ENCODE measurements at regions not wholly inside any gene's neighbourhood (a gene's known extent, or its start where the extent isn't known, plus 50 kb on each side); places are given as distances from the start of the nearest gene placed in this dataset.

DNA sequence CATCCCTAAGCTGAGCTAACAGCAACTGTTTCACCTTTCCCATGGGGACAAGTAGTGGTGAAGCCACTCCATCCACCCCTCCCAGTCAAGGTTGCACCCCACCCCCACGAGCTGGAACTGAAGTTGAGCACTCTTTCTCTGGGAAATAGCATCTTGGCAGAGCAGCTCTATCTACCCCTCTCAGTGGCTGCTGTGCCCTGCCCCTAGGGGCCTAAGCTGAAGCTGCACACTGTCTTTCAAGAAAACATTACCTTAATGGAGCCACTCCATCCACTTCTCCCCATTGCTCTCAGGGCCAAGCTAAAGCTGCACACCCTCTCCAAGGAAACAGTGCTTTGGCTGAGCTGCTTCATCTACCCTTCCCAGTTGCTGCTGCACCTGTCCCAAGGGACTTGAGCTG is 170.6 kb upstream of the CCDC196 start:
- no peaks in the 10 kb centered on the region for H3K9me2 ChIP-seq
- no peak overlapping the region for H3K27ac ChIP-seq (ENCODE audit: low read depth in 2 of 2, low read length in 1 of 2)
- H3K27me3 ChIP-seq (ENCODE audit: insufficient read depth) = no peaks in the 10 kb centered on the region
- WGBS (ENCODE audit: low lambda C conversion rate) = 0% methylated on average over 1 of the region's 1 CpG
- H3K4me3 ChIP-seq (ENCODE audit: low read depth in 2 of 2, low read length in 1 of 2) = no peak overlapping the region
- no peak overlapping the region for H3K4me2 ChIP-seq
- H3K36me3 ChIP-seq (replicated peaks in 1 of 2; ENCODE audit: control insufficient read depth in 1 of 2, insufficient read depth in 2 of 2, low read length in 1 of 2) = no peaks in the 10 kb centered on the region
- no peaks in the 10 kb centered on the region for H4K20me1 ChIP-seq (ENCODE audit: insufficient read depth)
- no peaks in the 10 kb centered on the region for H3F3A ChIP-seq (replicated peaks; ENCODE audit: insufficient read depth)
- H3K9me3 ChIP-seq = no peaks in the 10 kb centered on the region
- H2AFZ ChIP-seq (ENCODE audit: low read depth) = no peak overlapping the region
- no peak for TF ChIP-seq NRF1 (IDR thresholded peaks at IDR 0.05; ENCODE audit: low read depth, low read length)
- TF ChIP-seq, protein P1, sequence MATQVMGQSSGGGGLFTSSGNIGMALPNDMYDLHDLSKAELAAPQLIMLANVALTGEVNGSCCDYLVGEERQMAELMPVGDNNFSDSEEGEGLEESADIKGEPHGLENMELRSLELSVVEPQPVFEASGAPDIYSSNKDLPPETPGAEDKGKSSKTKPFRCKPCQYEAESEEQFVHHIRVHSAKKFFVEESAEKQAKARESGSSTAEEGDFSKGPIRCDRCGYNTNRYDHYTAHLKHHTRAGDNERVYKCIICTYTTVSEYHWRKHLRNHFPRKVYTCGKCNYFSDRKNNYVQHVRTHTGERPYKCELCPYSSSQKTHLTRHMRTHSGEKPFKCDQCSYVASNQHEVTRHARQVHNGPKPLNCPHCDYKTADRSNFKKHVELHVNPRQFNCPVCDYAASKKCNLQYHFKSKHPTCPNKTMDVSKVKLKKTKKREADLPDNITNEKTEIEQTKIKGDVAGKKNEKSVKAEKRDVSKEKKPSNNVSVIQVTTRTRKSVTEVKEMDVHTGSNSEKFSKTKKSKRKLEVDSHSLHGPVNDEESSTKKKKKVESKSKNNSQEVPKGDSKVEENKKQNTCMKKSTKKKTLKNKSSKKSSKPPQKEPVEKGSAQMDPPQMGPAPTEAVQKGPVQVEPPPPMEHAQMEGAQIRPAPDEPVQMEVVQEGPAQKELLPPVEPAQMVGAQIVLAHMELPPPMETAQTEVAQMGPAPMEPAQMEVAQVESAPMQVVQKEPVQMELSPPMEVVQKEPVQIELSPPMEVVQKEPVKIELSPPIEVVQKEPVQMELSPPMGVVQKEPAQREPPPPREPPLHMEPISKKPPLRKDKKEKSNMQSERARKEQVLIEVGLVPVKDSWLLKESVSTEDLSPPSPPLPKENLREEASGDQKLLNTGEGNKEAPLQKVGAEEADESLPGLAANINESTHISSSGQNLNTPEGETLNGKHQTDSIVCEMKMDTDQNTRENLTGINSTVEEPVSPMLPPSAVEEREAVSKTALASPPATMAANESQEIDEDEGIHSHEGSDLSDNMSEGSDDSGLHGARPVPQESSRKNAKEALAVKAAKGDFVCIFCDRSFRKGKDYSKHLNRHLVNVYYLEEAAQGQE (IDR thresholded peaks at IDR 0.05; ENCODE audit: low read depth, low read length) = no peak
- H3K4me1 ChIP-seq (ENCODE audit: control insufficient read depth in 1 of 2, insufficient read depth in 2 of 2, low read depth in 1 of 2, low read length in 1 of 2) = no peaks in the 10 kb centered on the region
- CTCF ChIA-PET = interaction anchor here (1.0 kb wide), 1 partner anchor 12 kb away, joined by 3 read pairs; no protein-coding TSS in a partner anchor
- POLR2A ChIA-PET = no interaction called here
- no peak for DNase-seq
- no peaks in the 10 kb centered on the region for H3K79me2 ChIP-seq (ENCODE audit: insufficient read depth)
- H3K9ac ChIP-seq = no peak overlapping the region

DNA sequence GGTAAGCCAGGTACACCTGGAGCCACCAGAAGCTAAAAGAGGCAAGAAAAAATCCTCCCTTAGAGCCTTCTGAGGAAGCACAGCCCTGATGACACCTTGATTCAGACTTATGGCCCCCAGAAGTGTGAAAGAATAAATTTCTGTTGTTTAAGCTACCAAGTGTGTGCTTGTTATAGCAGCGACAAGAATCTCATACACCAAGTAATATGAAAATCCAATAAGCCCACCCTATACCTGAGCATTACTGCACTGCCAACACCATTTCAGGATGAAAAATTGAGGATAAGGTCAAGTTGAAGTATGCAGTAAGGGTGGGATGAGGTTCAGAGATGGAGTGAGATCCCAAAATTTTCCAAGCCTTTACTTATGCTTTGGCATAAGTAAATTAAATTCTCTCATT is 163.6 kb upstream of the CCDC196 start:
- no peaks in the 10 kb centered on the region for H3K27me3 ChIP-seq (ENCODE audit: insufficient read depth)
- CTCF ChIA-PET = interaction anchor here (2.4 kb wide), 1 partner anchor 37 kb away, joined by 6 read pairs; no protein-coding TSS in a partner anchor
- WGBS (ENCODE audit: low lambda C conversion rate) = 82% methylated on average over 1 of the region's 1 CpG
- no peaks in the 10 kb centered on the region for H3K9me3 ChIP-seq
- H3K4me3 ChIP-seq (ENCODE audit: low read depth in 2 of 2, low read length in 1 of 2) = no peak overlapping the region
- H3K4me1 ChIP-seq (ENCODE audit: control insufficient read depth in 1 of 2, insufficient read depth in 2 of 2, low read depth in 1 of 2, low read length in 1 of 2) = no peaks in the 10 kb centered on the region
- no peaks in the 10 kb centered on the region for H4K20me1 ChIP-seq (ENCODE audit: insufficient read depth)
- POLR2A ChIA-PET = no interaction called here
- no peak overlapping the region for H3K4me2 ChIP-seq
- DNase-seq = no peak
- H3F3A ChIP-seq (replicated peaks; ENCODE audit: insufficient read depth) = no peaks in the 10 kb centered on the region
- TF ChIP-seq RXRA (IDR thresholded peaks at IDR 0.05; ENCODE audit: borderline replicate concordance, low read depth) (no peak), ELF1 (IDR thresholded peaks at IDR 0.05) (no peak), RCOR1 (IDR thresholded peaks at IDR 0.05; ENCODE audit: low read length) (no peak), MEF2A (IDR thresholded peaks at IDR 0.05; ENCODE audit: borderline replicate concordance, low read depth) (no peak), MXI1 (IDR thresholded peaks at IDR 0.05; ENCODE audit: low read depth, low read length) (no peak), EZH2phosphoT487 (IDR thresholded peaks at IDR 0.05; ENCODE audit: borderline replicate concordance, low read depth) (no peak), FOSL2 (IDR thresholded peaks at IDR 0.05; ENCODE audit: borderline replicate concordance, low read depth) (no peak), RAD21 (IDR thresholded peaks at IDR 0.05; ENCODE audit: low read length) (no peak), NFIC (IDR thresholded peaks at IDR 0.05; ENCODE audit: borderline replicate concordance) (no peak), FOXM1 (IDR thresholded peaks at IDR 0.05; ENCODE audit: low read depth) (no peak)
- TF ChIP-seq, protein P1 (IDR thresholded peaks at IDR 0.05; ENCODE audit: low read depth, low read length) = no peak
- TF ChIP-seq, protein P2, sequence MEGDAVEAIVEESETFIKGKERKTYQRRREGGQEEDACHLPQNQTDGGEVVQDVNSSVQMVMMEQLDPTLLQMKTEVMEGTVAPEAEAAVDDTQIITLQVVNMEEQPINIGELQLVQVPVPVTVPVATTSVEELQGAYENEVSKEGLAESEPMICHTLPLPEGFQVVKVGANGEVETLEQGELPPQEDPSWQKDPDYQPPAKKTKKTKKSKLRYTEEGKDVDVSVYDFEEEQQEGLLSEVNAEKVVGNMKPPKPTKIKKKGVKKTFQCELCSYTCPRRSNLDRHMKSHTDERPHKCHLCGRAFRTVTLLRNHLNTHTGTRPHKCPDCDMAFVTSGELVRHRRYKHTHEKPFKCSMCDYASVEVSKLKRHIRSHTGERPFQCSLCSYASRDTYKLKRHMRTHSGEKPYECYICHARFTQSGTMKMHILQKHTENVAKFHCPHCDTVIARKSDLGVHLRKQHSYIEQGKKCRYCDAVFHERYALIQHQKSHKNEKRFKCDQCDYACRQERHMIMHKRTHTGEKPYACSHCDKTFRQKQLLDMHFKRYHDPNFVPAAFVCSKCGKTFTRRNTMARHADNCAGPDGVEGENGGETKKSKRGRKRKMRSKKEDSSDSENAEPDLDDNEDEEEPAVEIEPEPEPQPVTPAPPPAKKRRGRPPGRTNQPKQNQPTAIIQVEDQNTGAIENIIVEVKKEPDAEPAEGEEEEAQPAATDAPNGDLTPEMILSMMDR (IDR thresholded peaks at IDR 0.05) = no peak
- TF ChIP-seq, protein P3, sequence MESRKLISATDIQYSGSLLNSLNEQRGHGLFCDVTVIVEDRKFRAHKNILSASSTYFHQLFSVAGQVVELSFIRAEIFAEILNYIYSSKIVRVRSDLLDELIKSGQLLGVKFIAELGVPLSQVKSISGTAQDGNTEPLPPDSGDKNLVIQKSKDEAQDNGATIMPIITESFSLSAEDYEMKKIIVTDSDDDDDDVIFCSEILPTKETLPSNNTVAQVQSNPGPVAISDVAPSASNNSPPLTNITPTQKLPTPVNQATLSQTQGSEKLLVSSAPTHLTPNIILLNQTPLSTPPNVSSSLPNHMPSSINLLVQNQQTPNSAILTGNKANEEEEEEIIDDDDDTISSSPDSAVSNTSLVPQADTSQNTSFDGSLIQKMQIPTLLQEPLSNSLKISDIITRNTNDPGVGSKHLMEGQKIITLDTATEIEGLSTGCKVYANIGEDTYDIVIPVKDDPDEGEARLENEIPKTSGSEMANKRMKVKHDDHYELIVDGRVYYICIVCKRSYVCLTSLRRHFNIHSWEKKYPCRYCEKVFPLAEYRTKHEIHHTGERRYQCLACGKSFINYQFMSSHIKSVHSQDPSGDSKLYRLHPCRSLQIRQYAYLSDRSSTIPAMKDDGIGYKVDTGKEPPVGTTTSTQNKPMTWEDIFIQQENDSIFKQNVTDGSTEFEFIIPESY (IDR thresholded peaks at IDR 0.05; ENCODE audit: borderline replicate concordance, low read depth) = no peak
- H3K79me2 ChIP-seq (ENCODE audit: insufficient read depth) = no peaks in the 10 kb centered on the region
- no peak overlapping the region for H2AFZ ChIP-seq (ENCODE audit: low read depth)
- H3K36me3 ChIP-seq (replicated peaks in 1 of 2; ENCODE audit: control insufficient read depth in 1 of 2, insufficient read depth in 2 of 2, low read length in 1 of 2) = no peaks in the 10 kb centered on the region
- H3K27ac ChIP-seq (ENCODE audit: low read depth in 2 of 2, low read length in 1 of 2) = no peak overlapping the region
- no peaks in the 10 kb centered on the region for H3K9me2 ChIP-seq
- H3K9ac ChIP-seq = no peak overlapping the region

All from SK-N-SH (cell line).